Nephron (organoid): ENCODE measurements at regions not wholly inside any gene's neighbourhood (a gene's known extent, or its start where the extent isn't known, plus 50 kb on each side); places are given as distances from the start of the nearest gene placed in this dataset.

Experiments
- H3K27ac Mint-ChIP-seq, 3 experiments: 2 replicates each; pipeline ENCODE4 v1.8.0; 2020; ENCODE audit warnings: mixed read lengths in 3 of 3, mild to moderate bottlenecking in 2 of 3, moderate library complexity in 1 of 3
- H3K27me3 Mint-ChIP-seq: 2 replicates; pipeline ENCODE4 v1.8.0; 2021; ENCODE audit warnings: low read depth, mild to moderate bottlenecking, moderate library complexity, mixed read lengths
- H3K36me3 Mint-ChIP-seq: 2 replicates; pipeline ENCODE4 v1.8.0; 2020; ENCODE audit warnings: low read depth, mixed read lengths
- H3K4me1 Mint-ChIP-seq: 2 replicates; pipeline ENCODE4 v1.8.0; 2020; ENCODE audit warnings: mixed read lengths
- H3K4me3 Mint-ChIP-seq, 3 experiments: 2 replicates each; pipeline ENCODE4 v1.8.0; 2020; ENCODE audit warnings: mild to moderate bottlenecking in 3 of 3, mixed read lengths in 3 of 3, moderate library complexity in 2 of 3
- H3K9me3 Mint-ChIP-seq: 2 replicates; pipeline ENCODE4 v1.8.0; 2020; ENCODE audit warnings: mixed read lengths
- CTCF ChIP-seq, 3 experiments: fragments of 200-600 bp; sonication (generic); IDR thresholded peaks; one replicate each; pipeline ENCODE4 v1.5.0; 2021; ENCODE audit warnings: antibody characterized with exemption in 3 of 3; ENCODE audit not compliant: unreplicated experiment in 3 of 3

- Mint-ChIP-seq H3K27me3 (peaks cover 3% of the 10 kb centered on the region), H3K9me3 (no peaks in the 10 kb centered on the region), H3K36me3 (no peaks in the 10 kb centered on the region), H3K27ac (no peak overlapping the region), H3K4me1 (peaks cover 38% of the 10 kb centered on the region), H3K4me3 (no peak overlapping the region)
- TF ChIP-seq CTCF (IDR thresholded peaks at IDR 0.05; ENCODE audit: unreplicated experiment in 3 of 3): no peak
These were observed 133.2 kb upstream of the MPPED2 start for GRCh38 chr11:30719371-30719770.

GRCh38 chr11:30717641-30718040, 131.5 kb upstream of the MPPED2 start:
- TF ChIP-seq CTCF (IDR thresholded peaks at IDR 0.05; ENCODE audit: unreplicated experiment in 3 of 3): no peak
- Mint-ChIP-seq H3K4me1 (peaks cover 38% of the 10 kb centered on the region), H3K27ac (peak overlapping the region; percentile 57 to 88 (median 60)), H3K36me3 (no peaks in the 10 kb centered on the region), H3K9me3 (no peaks in the 10 kb centered on the region), H3K4me3 (peak overlapping the region in 1 of 3 experiments; percentile 13), H3K27me3 (no peaks in the 10 kb centered on the region)

GRCh38 chr11:30717009-30717408, 130.9 kb upstream of the MPPED2 start:
- Mint-ChIP-seq H3K27ac (peak overlapping the region; percentile 57 to 88 (median 60)), H3K36me3 (no peaks in the 10 kb centered on the region), H3K4me3 (no peak overlapping the region), H3K4me1 (peaks cover 38% of the 10 kb centered on the region), H3K9me3 (no peaks in the 10 kb centered on the region), H3K27me3 (no peaks in the 10 kb centered on the region)
- no peak for TF ChIP-seq CTCF (IDR thresholded peaks at IDR 0.05; ENCODE audit: unreplicated experiment in 3 of 3)

DNA sequence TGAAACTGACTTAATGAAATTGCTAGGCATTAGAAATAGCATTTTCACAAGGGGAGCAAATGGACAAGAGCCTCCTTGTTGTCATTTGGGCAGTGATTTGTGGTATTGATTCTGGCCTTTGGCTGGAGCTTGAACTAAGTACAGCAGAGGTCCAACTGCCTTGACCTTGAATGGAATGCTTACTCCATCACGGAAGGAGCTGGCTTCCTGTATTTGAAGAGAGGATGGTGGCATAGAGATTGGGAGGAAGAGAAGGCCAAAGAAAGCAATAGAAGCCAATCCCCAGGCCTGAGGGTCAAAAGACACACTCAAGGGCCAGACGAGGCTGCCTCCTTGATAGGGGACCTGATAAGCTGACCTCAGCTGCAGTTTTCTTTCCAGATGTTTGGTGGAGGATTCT, 126.6 kb upstream of the MPPED2 start:
- Mint-ChIP-seq H3K36me3 (no peaks in the 10 kb centered on the region), H3K4me1 (peaks cover 38% of the 10 kb centered on the region), H3K27ac (peak overlapping the region in 1 of 3 experiments; percentile 26), H3K27me3 (no peaks in the 10 kb centered on the region), H3K9me3 (no peaks in the 10 kb centered on the region), H3K4me3 (no peak overlapping the region)
- no peak for TF ChIP-seq CTCF (IDR thresholded peaks at IDR 0.05; ENCODE audit: unreplicated experiment in 3 of 3)

- Mint-ChIP-seq H3K4me1 (peaks cover 22% of the 10 kb centered on the region), H3K36me3 (no peaks in the 10 kb centered on the region), H3K4me3 (no peak overlapping the region), H3K9me3 (no peaks in the 10 kb centered on the region), H3K27me3 (no peaks in the 10 kb centered on the region), H3K27ac (peak overlapping the region; percentile 20 to 81 (median 41))
- no peak for TF ChIP-seq CTCF (IDR thresholded peaks at IDR 0.05; ENCODE audit: unreplicated experiment in 3 of 3)
These were observed 124.1 kb upstream of the MPPED2 start for GRCh38 chr11:30710221-30710620.

DNA sequence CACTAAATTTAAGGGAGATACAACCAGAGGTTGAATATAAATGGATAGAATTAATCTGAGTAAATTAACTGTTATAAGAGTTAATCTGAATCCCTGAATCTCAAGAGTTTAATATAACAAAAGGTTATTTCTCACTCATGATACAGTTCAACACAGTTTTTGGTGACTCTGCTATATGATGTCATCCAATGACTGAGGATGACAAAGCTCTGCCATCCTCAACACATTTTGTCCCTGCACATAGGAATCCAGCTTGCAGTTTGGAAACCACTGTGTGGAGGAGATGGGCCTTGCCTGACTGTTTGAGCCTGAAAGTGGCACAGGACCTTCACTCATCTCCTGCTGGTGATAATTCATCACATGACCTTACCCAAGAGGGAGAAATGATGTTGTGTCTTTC, 121.0 kb upstream of the MPPED2 start:
- Mint-ChIP-seq H3K27ac (no peak overlapping the region), H3K36me3 (no peaks in the 10 kb centered on the region), H3K9me3 (no peaks in the 10 kb centered on the region), H3K4me1 (peaks cover 14% of the 10 kb centered on the region), H3K27me3 (peaks cover 4% of the 10 kb centered on the region), H3K4me3 (no peak overlapping the region)
- TF ChIP-seq CTCF (IDR thresholded peaks at IDR 0.05; ENCODE audit: unreplicated experiment in 3 of 3): no peak
